ENCODE measurements at regions not wholly inside any gene's neighbourhood (a gene's known extent, or its start where the extent isn't known, plus 50 kb on each side); places are given as distances from the start of the nearest gene placed in this dataset.
"Not testable (repeated sequence)": the region's sequence is repeated elsewhere in the genome, so short reads cannot be mapped to it uniquely, and the experiment has no call there.

DNA sequence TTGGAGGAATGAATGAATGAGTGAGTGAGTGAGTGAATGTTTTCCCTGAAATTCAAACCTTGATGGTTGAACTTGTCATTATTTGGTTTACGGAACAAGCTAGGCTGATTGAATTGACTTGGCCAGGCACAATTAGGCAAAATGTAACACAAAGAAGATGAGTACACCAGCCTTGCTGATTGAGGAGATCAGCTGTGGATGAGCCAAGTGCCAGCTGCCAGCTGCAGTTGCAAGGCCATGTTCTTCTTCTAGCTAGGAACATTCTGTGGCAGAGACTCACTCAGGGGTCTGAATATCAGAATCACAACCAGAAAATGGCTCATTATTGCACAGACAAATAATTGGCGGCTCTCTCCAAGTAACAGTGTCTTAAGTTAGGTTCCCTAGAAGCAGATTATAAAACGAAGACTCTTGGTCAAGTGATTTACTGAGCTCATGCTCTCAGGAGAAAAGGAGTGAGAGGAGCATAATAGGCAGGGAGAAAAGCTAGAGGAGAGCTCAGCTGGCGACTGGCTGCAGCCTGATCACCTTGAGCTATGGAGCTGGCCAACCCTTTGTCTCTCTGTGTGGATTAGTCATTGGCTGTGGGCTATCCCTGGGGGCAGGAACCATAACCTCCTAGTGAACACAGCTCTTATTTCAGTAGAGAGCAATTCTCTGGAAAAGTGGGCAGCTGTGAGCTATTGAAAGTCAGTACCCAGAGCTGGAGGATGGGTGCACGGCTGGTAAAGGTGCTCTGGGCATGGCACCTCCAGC, 225.3 kb upstream of the SERP2 start:
- H3K36me3 ChIP-seq (ENCODE audit: control insufficient read depth in 3 of 3, insufficient read depth in 2 of 3, low read depth in 1 of 3, low read length in 3 of 3): peaks cover 0 to 2% (median 0%) of the 10 kb centered on the region in 3 donors
- H3K27ac ChIP-seq (ENCODE audit: low read depth in 1 of 3, low read length in 2 of 3): no peak overlapping the region
- 92 to 95% (median 95%) methylated on average over 5 of the region's 5 CpGs for WGBS, 3 donors
- H3K9me3 ChIP-seq (ENCODE audit: control insufficient read depth in 2 of 2, insufficient read depth in 1 of 2, low read depth in 1 of 2, low read length in 1 of 2): no peaks in the 10 kb centered on the region
- H3K27me3 ChIP-seq (ENCODE audit: control insufficient read depth in 3 of 3, insufficient read depth in 3 of 3, low read length in 3 of 3): no peaks in the 10 kb centered on the region
- no peak overlapping the region for H3K4me3 ChIP-seq (ENCODE audit: low read depth in 1 of 3, low read length in 3 of 3)
- DNase-seq (no peak), FAIRE-seq (no peak)
- H3K4me1 ChIP-seq (ENCODE audit: control insufficient read depth in 3 of 3, insufficient read depth in 2 of 3, low read depth in 1 of 3, low read length in 2 of 3): peaks cover 0 to 6% (median 1%) of the 10 kb centered on the region in 3 donors

DNA sequence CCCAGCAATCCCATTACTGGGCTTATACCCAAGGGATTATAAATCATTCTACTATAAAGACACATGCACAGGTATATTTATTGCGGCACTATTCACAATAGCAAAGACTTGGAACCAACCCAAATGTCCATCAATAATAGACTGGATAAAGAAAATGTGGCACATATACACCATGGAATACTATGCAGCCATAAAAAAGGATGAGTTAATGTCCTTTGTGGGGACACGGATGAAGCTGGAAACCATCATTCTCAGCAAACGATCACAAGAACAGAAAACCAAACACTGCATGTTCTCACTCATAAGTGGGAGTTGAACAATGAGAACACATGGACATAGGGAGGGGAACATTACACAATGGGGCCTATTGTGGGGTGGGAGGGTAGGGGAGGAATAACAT, 224.4 kb upstream of the SERP2 start:
- H3K27me3 ChIP-seq (ENCODE audit: control insufficient read depth in 3 of 3, insufficient read depth in 3 of 3, low read length in 3 of 3); DNase-seq; FAIRE-seq; H3K4me1 ChIP-seq (ENCODE audit: control insufficient read depth in 3 of 3, insufficient read depth in 2 of 3, low read depth in 1 of 3, low read length in 2 of 3); H3K36me3 ChIP-seq (ENCODE audit: control insufficient read depth in 3 of 3, insufficient read depth in 2 of 3, low read depth in 1 of 3, low read length in 3 of 3); H3K27ac ChIP-seq (ENCODE audit: low read depth in 1 of 3, low read length in 2 of 3); H3K4me3 ChIP-seq (ENCODE audit: low read depth in 1 of 3, low read length in 3 of 3); H3K9me3 ChIP-seq (ENCODE audit: control insufficient read depth in 2 of 2, insufficient read depth in 1 of 2, low read depth in 1 of 2, low read length in 1 of 2): not testable (repeated sequence)
- WGBS, 3 donors: 92 to 97% (median 95%) methylated on average over 3 of the region's 3 CpGs

DNA sequence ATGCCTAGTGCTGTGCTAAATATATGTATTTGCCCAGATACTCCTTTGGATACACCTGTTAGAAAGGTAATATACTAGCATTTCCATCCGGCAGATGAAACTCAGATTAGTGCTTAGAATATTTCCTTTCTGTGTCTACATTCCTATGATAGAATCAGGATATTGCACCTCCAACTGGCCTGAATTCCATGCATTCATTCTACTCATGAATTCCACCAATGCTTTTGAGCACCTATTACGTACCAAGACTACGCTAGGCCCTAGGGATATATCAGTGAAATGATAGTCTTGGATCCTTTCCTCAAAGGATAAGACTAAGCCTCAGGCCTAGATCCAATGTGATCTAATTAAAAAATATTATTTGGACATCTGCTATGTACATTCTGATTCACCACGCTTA, 223.8 kb upstream of the SERP2 start:
- Histone ChIP-seq H3K27me3 (ENCODE audit: control insufficient read depth in 3 of 3, insufficient read depth in 3 of 3, low read length in 3 of 3) (no peaks in the 10 kb centered on the region), H3K27ac (ENCODE audit: low read depth in 1 of 3, low read length in 2 of 3) (no peak overlapping the region), H3K9me3 (ENCODE audit: control insufficient read depth in 2 of 2, insufficient read depth in 1 of 2, low read depth in 1 of 2, low read length in 1 of 2) (no peaks in the 10 kb centered on the region), H3K36me3 (ENCODE audit: control insufficient read depth in 3 of 3, insufficient read depth in 2 of 3, low read depth in 1 of 3, low read length in 3 of 3) (peaks cover 0 to 2% (median 0%) of the 10 kb centered on the region in 3 donors), H3K4me3 (ENCODE audit: low read depth in 1 of 3, low read length in 3 of 3) (no peak overlapping the region), H3K4me1 (ENCODE audit: control insufficient read depth in 3 of 3, insufficient read depth in 2 of 3, low read depth in 1 of 3, low read length in 2 of 3) (peaks cover 0 to 3% (median 0%) of the 10 kb centered on the region in 3 donors)
- 93 to 98% (median 97%) methylated on average over 4 of the region's 4 CpGs for WGBS, 3 donors
- no peak for FAIRE-seq
- DNase-seq: no peak

DNA sequence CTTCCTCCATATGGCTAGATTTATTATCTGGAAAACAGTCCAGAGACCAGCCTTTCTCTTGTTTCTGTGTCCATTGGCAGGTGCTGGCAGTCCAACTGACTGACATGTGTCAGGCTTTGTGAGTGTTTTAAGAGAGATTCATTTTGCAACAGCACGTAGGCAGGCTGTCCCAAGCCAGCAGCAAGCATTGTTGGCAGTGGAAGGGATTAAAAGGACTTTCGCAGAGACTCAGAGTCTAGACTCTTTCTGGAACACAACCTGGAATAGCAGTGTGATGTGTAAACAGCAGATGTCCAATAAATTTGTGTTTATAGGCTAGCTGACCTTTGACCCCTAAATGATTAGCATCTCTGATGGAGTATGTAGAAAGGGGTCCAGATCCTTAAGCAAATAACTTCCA, 222.2 kb upstream of the SERP2 start:
- no peak for DNase-seq
- no peak overlapping the region for H3K27ac ChIP-seq (ENCODE audit: low read depth in 1 of 3, low read length in 2 of 3)
- H3K9me3 ChIP-seq (ENCODE audit: control insufficient read depth in 2 of 2, insufficient read depth in 1 of 2, low read depth in 1 of 2, low read length in 1 of 2): no peaks in the 10 kb centered on the region
- peaks cover 0 to 9% (median 0%) of the 10 kb centered on the region in 3 donors for H3K4me1 ChIP-seq (ENCODE audit: control insufficient read depth in 3 of 3, insufficient read depth in 2 of 3, low read depth in 1 of 3, low read length in 2 of 3)
- 44 to 60% (median 48%) methylated on average over 2 of the region's 2 CpGs for WGBS, 3 donors
- no peak for FAIRE-seq
- H3K27me3 ChIP-seq (ENCODE audit: control insufficient read depth in 3 of 3, insufficient read depth in 3 of 3, low read length in 3 of 3): no peaks in the 10 kb centered on the region
- H3K36me3 ChIP-seq (ENCODE audit: control insufficient read depth in 3 of 3, insufficient read depth in 2 of 3, low read depth in 1 of 3, low read length in 3 of 3): peaks cover 0 to 2% (median 0%) of the 10 kb centered on the region in 3 donors
- no peak overlapping the region for H3K4me3 ChIP-seq (ENCODE audit: low read depth in 1 of 3, low read length in 3 of 3)

DNA sequence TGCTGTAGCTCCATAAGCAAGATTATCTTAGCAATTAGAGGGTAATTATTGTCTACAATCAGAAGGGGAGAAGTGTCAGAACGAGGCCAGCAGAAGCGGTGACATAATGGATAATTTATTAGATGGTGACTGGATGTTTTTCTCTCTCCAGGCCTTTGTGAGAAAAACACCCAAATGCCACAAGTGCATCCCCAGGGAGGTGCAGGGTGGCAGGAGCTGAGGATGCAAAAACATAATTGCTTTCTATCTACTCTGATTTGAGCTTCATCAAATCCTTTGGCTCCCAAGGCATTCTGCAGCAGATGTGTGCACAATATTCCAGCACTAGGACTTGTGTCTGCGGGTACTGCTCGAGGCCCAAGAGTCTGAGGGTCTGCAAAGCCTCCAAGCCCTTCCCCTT, 220.1 kb upstream of the SERP2 start:
- peaks cover 0 to 9% (median 0%) of the 10 kb centered on the region in 3 donors for H3K4me1 ChIP-seq (ENCODE audit: control insufficient read depth in 3 of 3, insufficient read depth in 2 of 3, low read depth in 1 of 3, low read length in 2 of 3)
- no peak overlapping the region for H3K27ac ChIP-seq (ENCODE audit: low read depth in 1 of 3, low read length in 2 of 3)
- DNase-seq: no peak
- H3K9me3 ChIP-seq (ENCODE audit: control insufficient read depth in 2 of 2, insufficient read depth in 1 of 2, low read depth in 1 of 2, low read length in 1 of 2): no peaks in the 10 kb centered on the region
- H3K36me3 ChIP-seq (ENCODE audit: control insufficient read depth in 3 of 3, insufficient read depth in 2 of 3, low read depth in 1 of 3, low read length in 3 of 3): peaks cover 0 to 2% (median 0%) of the 10 kb centered on the region in 3 donors
- FAIRE-seq: no peak
- no peaks in the 10 kb centered on the region for H3K27me3 ChIP-seq (ENCODE audit: control insufficient read depth in 3 of 3, insufficient read depth in 3 of 3, low read length in 3 of 3)
- H3K4me3 ChIP-seq (ENCODE audit: low read depth in 1 of 3, low read length in 3 of 3): no peak overlapping the region
- WGBS, 3 donors: 57 to 73% (median 73%) methylated on average over 4 of the region's 4 CpGs

DNA sequence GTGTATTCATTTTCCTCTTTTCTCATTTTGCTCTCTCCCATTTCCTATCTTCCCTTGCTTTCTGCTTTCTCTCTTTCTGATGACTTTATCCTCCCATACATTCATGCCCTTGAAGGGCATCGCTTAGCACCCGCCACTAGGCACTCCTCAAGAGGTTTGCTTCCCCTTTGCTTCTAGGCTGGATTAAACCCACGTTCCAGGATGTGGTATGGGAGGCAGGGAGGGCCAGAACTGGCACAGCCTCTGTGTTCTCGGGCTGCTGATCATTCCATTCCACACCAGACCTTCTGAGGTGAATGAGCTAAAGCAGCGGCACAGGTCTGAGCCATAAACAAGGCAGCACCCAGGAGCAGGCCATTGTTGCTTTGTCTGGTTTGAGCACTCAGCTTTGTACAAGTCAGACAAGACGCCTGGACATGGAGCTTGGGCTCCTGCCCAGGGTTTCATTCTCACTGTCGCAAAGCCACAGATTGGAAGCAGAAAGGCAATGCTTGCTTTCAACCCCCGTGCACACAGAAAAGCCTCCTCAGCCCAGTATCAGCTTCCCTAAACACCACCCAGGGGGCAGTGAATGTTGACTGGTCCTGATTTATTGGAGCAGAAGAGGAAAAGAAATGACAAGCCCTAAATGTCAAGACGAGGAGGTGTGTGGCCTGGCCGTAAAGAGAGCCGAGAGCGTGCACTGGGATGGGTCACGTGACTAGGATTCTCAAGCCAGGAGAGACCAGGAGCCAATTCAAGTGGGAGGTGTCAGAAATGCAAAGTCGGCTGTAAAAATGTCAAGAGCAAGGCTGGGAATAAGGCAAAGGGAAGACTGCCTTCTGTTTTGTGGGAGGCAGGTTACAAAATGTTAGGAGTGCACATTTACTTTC, 218.0 kb upstream of the SERP2 start:
- FAIRE-seq: no peak
- Histone ChIP-seq H3K27ac (ENCODE audit: low read depth in 1 of 3, low read length in 2 of 3) (peak overlapping the region in 1 of 3 donors; percentile 9), H3K27me3 (ENCODE audit: control insufficient read depth in 3 of 3, insufficient read depth in 3 of 3, low read length in 3 of 3) (peaks cover 0 to 2% (median 0%) of the 10 kb centered on the region in 3 donors), H3K4me1 (ENCODE audit: control insufficient read depth in 3 of 3, insufficient read depth in 2 of 3, low read depth in 1 of 3, low read length in 2 of 3) (peaks cover 0 to 17% (median 0%) of the 10 kb centered on the region in 3 donors), H3K9me3 (ENCODE audit: control insufficient read depth in 2 of 2, insufficient read depth in 1 of 2, low read depth in 1 of 2, low read length in 1 of 2) (no peaks in the 10 kb centered on the region), H3K36me3 (ENCODE audit: control insufficient read depth in 3 of 3, insufficient read depth in 2 of 3, low read depth in 1 of 3, low read length in 3 of 3) (no peaks in the 10 kb centered on the region), H3K4me3 (ENCODE audit: low read depth in 1 of 3, low read length in 3 of 3) (no peak overlapping the region)
- WGBS, 3 donors: 35 to 42% (median 41%) methylated on average over 14 of the region's 14 CpGs
- peak; percentile 82 to 86 for DNase-seq

DNA sequence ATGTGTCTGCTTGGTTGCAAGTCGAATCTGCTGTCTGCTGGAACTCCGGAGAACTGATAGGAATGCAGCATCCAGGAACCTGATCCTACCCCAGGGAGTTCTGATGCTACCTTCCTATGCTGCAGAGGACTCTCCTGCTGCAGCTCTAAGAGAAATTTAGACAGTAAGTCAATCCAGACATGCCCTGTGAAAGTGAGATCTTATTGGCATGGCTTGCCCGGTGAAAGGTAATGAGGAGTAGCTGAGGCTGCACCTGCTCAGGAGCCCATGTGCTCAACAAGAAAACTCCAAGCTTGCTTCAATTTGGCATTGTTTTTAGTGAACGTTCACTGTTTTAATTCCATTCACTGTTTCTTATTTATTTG, 217.3 kb upstream of the SERP2 start:
- 32 to 63% (median 47%) methylated on average over 4 of the region's 4 CpGs for WGBS, 3 donors
- H3K4me3 ChIP-seq (ENCODE audit: low read depth in 1 of 3, low read length in 3 of 3): no peak overlapping the region
- peaks cover 0 to 2% (median 0%) of the 10 kb centered on the region in 3 donors for H3K27me3 ChIP-seq (ENCODE audit: control insufficient read depth in 3 of 3, insufficient read depth in 3 of 3, low read length in 3 of 3)
- FAIRE-seq (no peak), DNase-seq (no peak)
- H3K27ac ChIP-seq (ENCODE audit: low read depth in 1 of 3, low read length in 2 of 3): no peak overlapping the region
- no peaks in the 10 kb centered on the region for H3K36me3 ChIP-seq (ENCODE audit: control insufficient read depth in 3 of 3, insufficient read depth in 2 of 3, low read depth in 1 of 3, low read length in 3 of 3)
- H3K9me3 ChIP-seq (ENCODE audit: control insufficient read depth in 2 of 2, insufficient read depth in 1 of 2, low read depth in 1 of 2, low read length in 1 of 2): no peaks in the 10 kb centered on the region
- H3K4me1 ChIP-seq (ENCODE audit: control insufficient read depth in 3 of 3, insufficient read depth in 2 of 3, low read depth in 1 of 3, low read length in 2 of 3): peaks cover 0 to 22% (median 0%) of the 10 kb centered on the region in 3 donors

DNA sequence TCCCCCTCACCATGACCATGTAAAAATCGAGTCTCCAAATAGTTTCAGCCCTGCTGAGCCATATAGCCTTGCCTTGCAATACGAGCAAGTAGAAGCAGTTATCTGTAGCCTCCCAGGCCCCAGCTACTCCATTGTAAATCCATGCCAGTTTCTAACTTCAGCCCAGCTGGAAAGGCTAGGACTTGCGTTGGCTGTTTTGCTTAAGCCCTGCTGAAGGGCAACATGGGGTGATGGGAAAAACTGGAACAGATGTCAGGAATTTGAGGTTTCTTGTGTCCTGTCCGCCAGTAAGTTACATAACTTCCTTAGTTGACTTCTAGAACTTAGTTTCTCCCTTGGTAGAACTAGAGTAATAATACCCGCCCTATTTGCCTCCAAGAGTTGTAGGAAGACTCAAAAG, 216.0 kb upstream of the SERP2 start:
- H3K4me3 ChIP-seq (ENCODE audit: low read depth in 1 of 3, low read length in 3 of 3): no peak overlapping the region
- 81 to 91% (median 83%) methylated on average over 5 of the region's 5 CpGs for WGBS, 3 donors
- H3K9me3 ChIP-seq (ENCODE audit: control insufficient read depth in 2 of 2, insufficient read depth in 1 of 2, low read depth in 1 of 2, low read length in 1 of 2): no peaks in the 10 kb centered on the region
- H3K27me3 ChIP-seq (ENCODE audit: control insufficient read depth in 3 of 3, insufficient read depth in 3 of 3, low read length in 3 of 3): peaks cover 0 to 2% (median 0%) of the 10 kb centered on the region in 3 donors
- peaks cover 0 to 26% (median 0%) of the 10 kb centered on the region in 3 donors for H3K4me1 ChIP-seq (ENCODE audit: control insufficient read depth in 3 of 3, insufficient read depth in 2 of 3, low read depth in 1 of 3, low read length in 2 of 3)
- FAIRE-seq: no peak
- no peaks in the 10 kb centered on the region for H3K36me3 ChIP-seq (ENCODE audit: control insufficient read depth in 3 of 3, insufficient read depth in 2 of 3, low read depth in 1 of 3, low read length in 3 of 3)
- DNase-seq: no peak
- no peak overlapping the region for H3K27ac ChIP-seq (ENCODE audit: low read depth in 1 of 3, low read length in 2 of 3)
